Ammon's horn (tissue), 1 donor: ENCODE measurements at regions not wholly inside any gene's neighbourhood (a gene's known extent, or its start where the extent isn't known, plus 50 kb on each side); places are given as distances from the start of the nearest gene placed in this dataset.
"Not testable (repeated sequence)": the region's sequence is repeated elsewhere in the genome, so short reads cannot be mapped to it uniquely, and the experiment has no call there.

Experiments
- DNase-seq: peaks from one replicate; pipeline ENCODE4 v3.0.0-alpha.2; 2016; ENCODE audit warnings: low spot score

GRCh38 chr16:13471036-13471435 is 448.9 kb upstream of the ERCC4 start:
- no peak for DNase-seq

DNA sequence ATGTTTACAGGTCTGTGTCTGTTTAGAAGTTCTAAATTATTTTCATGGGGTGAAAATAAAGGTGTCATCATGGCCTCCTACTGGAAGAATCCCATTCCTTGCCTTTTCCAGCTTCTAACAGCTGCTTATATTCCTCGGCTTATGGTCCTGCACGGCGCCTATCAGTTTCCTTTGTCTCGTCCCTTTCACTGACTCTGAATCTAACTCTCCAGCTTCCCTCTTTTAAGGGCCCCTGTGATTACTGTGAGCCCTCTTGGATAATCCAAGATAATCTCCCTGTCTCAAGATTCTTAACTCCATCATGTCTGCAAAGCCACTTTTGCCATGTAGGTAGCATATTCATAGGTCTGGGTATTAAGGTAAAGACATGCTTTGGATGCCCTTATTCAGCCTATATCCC is 441.0 kb upstream of the ERCC4 start:
- DNase-seq: no peak

DNA sequence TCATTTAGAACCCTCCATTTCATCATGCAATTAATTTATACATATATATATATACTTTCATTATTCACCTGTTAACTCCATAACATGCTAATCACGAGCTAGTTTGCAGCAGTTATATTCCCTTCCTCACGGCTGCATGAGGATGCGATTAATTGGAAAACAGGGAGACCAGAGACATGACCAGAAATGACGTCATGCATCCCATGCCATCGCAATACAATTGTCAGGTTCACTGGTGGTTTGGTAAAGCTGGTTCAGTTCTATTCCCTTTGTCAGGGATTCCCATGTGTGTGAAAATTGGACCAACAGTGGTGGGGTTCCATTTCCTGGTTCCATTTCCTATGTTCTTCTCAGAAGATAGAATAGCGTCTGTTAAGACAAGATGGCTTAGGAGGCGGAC is 440.4 kb upstream of the ERCC4 start:
- no peak for DNase-seq

GRCh38 chr16:13480801-13481200 is 439.2 kb upstream of the ERCC4 start:
- no peak for DNase-seq

DNA sequence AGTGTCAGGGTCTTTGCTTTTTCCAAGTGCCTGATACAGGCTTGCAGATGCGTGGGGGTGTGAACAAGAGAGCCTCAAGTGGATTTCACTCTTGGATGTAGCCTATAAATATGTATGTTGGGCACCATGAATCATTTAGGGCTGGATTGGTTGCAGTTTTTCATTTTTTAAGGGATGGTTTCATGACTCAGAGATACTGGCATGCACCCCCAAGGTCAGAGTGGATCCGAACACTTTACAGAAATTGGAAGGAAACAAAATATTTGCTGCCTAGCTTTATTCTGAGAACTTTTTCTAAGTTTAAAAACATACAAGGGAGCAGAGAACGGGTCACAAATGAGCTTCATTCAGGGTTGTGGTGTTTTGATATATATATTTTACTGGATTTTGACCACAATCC is 436.8 kb upstream of the ERCC4 start:
- DNase-seq: no peak

DNA sequence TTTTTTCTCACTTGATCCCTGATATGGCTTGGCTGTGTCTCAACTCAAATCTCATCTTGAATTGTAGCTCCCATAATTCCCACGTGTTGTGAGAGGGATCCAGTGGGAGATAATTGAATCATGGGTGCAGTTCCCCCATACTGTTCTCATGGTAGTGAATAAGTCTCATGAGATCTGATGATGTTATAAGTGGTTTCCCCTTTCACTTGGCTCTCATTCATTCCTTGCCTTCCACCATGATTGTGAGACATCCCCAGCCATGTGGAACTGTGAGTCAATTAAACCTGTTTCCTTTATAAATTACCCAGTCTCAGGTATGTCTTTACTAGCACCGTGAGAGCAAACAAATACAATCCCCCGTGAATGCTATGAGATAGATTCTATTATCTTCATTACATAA is 430.5 kb upstream of the ERCC4 start:
- DNase-seq: not testable (repeated sequence)

- no peak for DNase-seq
Observed at GRCh38 chr16:13492046-13492445, 427.9 kb upstream of the ERCC4 start.

DNA sequence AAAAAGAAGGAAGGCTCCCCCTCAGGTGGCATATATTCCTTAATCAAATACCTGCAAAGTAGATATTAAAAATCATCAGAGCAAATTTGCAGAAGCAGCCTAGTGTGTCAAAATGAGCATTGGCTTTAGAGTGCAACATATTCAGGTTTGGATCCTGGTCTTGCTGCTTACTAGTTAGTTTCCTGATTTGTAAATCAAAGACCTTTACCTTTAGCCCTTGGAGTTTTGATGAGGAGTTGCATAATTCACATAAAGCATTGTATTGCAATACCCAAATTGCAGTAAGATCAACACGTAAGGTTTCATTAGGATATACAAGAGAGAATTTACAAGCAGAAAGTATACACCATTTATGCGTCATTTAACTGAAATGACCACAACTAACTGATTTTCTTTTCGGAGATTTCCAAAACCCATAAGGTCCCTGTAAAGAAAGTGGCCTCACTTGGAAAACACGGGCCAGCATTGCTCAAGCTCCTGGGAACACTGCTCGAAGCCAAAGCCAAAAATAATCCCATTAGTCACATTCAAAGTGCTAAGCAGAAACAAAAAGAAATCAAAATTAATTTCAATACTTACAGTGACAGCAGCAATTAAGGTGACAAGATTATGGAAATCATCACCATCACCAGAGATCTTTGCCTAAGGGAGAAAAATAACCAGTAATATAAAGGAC is 415.9 kb upstream of the ERCC4 start:
- no peak for DNase-seq

DNA sequence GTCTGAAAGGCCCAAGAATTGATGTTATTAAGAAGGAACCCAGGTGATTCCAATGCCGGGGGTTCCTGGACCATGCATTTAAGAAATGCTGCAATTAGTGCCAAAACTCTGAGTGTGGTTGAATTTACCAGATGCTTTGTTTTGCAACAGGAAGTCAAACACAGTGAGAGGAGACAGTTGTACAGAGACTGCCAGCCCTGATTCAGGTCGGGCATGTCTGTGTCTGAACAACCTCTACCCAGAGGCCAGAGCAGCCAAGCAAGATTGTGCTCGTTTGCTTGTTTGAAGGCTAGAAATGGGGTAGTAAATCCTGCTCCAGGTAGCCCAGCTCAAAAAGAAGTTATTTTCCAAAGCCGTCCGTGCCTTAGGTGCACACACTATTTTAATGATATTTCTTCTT is 412.4 kb upstream of the ERCC4 start:
- no peak for DNase-seq

DNA sequence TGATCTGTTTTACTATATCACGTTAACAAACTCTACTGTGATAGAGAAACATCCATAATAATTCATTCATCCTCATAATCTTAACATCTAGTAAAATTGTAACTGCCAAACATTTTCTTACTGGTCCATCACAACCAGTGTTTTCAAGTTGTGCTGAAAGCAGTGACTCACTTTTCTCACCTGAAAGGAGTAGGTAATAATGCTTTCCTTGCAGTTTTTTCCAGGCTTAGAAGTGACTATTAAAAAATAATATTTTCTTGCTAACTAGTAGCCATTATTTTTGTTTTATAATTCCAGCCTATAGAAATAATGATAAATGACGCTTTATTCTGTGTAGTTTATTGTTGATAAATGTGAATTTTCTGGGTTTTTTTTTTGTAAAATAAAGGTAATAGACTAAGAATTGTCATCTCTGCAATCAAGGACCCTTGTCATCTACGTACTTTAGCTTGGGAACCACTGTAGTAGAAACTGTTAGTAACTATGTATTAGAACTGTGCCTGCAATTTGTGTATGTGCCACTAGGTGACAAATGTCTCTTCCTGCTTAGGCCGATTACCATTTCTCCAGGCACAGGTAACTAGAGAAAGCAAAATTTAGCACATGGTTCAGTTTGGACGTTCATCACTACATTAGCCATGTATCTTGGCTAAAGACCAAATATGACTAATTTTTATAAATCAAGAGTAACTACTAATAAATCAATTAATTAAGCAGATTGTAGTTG is 409.4 kb upstream of the ERCC4 start:
- no peak for DNase-seq

DNA sequence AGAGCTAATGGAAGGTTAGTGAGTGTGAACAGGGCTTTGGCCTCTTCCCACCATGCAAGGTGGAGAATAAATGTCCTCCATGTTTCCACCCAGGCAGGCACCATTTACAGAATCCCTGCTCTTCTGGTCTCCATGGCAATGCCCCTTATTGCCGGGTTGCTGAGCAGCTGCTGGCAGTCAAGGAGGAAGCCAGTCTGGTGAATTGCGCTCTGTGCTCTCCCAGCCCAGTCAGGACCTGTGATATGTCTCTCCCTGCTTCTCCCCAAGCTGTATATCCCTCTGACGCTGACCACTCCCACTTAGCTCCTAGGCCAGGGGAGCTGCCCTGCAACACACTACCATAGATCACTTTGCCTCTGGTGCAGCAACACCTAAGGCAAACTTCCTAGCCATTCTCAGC is 402.1 kb upstream of the ERCC4 start:
- DNase-seq: peak; percentile 3

DNA sequence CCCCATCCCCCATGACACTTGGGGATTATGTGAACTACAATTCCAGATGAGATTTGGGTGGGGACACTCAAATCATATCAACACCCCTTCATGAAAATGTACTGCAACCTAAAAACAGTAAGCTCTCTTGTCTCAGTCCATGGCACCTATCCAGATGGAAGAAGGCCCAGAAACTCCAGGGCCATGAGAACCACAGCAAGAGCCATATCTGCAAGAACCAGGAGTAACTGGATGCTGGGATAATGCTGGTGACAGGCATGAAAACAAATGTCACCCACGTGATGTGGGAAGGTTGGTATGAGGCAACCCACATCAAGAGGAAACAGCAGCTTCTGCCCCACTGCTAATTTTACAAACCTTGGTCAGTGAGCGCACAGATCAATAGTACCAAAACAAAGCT is 400.1 kb upstream of the ERCC4 start:
- DNase-seq: no peak

GRCh38 chr16:13521356-13521755 is 398.6 kb upstream of the ERCC4 start:
- DNase-seq: no peak

DNA sequence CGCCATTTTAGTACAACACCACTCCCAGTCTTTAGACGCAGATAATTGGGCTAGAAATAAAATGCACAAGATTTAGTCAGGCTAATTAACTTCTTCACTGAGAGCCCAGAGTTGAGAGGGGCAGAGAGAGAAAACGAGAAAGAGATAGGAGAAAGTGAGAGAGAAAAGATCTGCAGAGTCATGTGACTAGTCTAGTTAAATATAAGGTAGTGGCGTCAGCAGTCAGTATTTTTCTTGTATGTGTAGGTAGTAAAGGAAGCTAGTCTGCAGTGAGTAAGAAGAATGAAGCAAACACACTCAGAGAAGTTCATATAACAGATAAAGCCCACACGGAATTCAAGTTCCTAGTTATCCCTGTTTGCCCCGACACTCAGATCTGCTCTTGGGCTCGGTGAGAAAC is 392.6 kb upstream of the ERCC4 start:
- DNase-seq: no peak

DNA sequence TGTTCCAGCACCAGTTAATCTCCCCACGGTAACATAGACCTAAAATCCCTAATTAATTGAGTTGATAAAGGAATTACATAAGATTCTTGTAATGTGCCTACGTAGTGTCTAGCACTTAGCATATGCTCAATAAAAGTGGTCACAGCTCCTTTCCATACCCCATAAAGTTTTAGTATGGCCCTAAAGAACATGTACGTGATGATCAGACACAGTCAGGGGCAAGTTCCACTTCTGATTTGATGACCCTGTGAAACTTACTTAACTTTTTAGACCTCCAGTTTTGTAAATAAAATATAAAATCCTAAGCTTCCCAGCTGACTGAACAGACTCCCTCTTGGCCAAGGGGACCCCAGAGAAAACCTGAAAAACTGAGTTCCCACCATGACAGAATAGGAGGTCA is 391.3 kb upstream of the ERCC4 start:
- no peak for DNase-seq

- DNase-seq: no peak
Observed at GRCh38 chr16:13529193-13529982, 390.6 kb upstream of the ERCC4 start.

- DNase-seq: no peak
Observed at GRCh38 chr16:13540771-13541170, 379.2 kb upstream of the ERCC4 start.

- no peak for DNase-seq
Observed at GRCh38 chr16:13542284-13542683, 377.7 kb upstream of the ERCC4 start.

DNA sequence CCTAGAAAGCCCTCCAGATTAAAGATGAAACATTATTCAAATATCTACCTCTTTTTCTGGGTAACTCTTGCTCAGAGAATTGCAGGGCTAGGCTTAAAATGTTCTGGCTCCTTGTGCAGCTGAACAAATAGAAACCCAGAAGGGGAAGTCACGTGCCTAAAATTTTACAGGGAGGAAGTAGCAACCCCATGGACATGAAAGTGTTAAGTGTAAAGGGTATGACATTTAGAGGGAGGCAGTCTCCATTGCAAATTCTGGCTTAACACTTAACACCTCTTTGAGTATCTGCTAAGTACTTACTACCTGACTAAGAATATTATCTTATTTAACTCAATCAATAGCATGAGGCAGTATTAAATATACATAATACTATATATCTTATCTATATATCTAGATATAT is 376.1 kb upstream of the ERCC4 start:
- DNase-seq: no peak

DNA sequence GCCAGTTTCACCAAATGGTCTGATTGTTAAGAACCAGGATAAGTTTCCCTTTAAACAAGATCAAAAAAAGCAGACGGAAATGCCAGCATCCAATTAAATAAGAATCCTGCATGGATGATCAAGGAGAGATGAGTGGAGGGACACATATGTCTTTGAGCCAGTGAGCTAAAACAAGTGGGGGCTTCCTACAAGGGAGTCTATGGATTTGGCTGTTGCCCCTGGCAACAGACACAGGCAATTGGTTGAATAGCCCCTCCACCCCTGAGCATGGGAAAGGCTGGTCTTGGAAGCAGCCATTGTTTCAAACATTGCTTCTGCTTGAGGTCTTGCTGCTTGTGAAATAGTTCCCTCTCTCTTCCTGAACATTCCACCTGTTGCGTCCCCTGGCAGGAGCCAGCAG is 374.7 kb upstream of the ERCC4 start:
- DNase-seq: no peak

DNA sequence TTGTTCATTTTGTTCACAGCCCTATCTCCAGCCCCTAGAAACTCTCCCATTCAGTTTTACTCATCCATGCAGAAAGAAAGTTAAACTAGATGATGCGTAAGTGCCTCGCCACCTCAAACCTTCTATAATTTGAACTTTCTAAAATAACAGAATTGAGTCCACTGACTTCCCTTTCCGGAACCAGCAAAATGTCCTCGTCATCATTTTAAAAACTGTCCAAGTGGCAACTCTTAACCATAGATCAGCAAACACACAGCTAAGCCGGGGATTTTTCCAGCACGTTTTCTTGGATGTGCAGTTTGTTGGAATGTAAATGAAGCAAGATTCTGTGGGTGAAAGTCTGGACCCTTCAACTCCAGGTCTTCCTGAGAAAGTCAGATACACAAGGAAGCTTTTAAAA is 369.7 kb upstream of the ERCC4 start:
- DNase-seq: no peak

DNA sequence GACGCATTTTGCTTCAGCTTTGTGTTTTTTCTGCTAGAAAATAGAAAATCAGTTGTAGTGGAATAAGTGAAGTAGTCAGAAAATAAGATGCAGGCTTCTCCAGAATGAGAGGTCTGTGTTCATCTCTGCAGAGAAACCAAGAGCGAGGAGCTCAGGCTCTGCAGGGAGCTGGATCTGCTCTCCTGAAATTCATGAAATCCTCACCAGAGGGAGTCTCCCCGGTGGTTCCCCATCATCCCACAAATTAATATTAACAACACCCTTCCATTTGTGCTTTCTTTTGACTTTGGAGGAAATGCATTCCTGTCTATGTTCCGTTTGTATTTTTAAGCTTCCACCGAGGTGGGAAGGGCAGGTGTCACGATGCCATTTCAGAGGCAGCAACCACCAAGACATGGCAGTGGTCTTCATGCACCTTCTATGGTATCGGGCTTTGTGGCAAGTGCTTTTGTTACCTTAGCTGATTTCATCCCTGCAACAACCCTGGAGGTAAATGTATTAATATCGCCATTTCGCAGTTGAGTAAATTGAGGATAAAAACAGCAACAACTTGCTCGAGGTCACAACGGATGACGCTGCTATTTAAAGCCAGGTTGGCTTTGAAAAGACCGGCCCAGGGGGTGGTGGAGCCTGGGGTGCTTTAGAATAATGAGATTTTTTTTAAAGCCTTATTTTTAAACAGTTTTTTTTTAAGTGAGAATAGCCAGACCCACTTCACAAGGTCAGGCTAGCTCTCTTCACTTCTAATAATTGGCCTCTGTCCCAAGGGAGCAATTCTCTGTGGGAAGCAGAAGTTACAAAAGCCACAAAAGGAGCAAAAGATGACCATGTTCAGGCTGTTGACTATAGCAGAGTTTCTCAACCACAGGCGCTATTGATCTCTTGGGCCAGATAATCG is 367.6 kb upstream of the ERCC4 start:
- peak; percentile 23 for DNase-seq
